IMR-90 (cell line): ENCODE measurements at regions not wholly inside any gene's neighbourhood (a gene's known extent, or its start where the extent isn't known, plus 50 kb on each side); places are given as distances from the start of the nearest gene placed in this dataset.

Experiments
- ATAC-seq: fragments of 200-7000 bp; cut with Tn5 transposase; 2 replicates; pipeline ENCODE4 v1.9.1; 2020; ENCODE audit warnings: low read depth, mild to moderate bottlenecking, moderate library complexity
- BruUV-seq: library from RNA; stranded (reverse); fragments of 400-500 nt; replicated peaks from 2 replicates; lab custom pipeline; 2021; lab: Mats Ljungman, UMichigan
- CTCF ChIA-PET: fragments of 300-600 bp; formaldehyde crosslinking; extraction: SDS; loops from one replicate; lab custom pipeline; 2021; ENCODE audit warnings: antibody characterized with exemption; lab: Yijun Ruan, JAX
- POLR2A ChIA-PET: fragments of 300-600 bp; sonication (Branson Sonifier 250); formaldehyde crosslinking; loops from one replicate; lab custom pipeline; 2022; ENCODE audit warnings: antibody characterized with exemption; ENCODE audit not compliant: unreplicated experiment; lab: Charles Lee
- DNase-seq: peaks from one replicate; pipeline ENCODE4 v3.0.0; 2013
- H2AFZ ChIP-seq: replicated peaks from 2 replicates; pipeline ENCODE3; 2013; ENCODE audit warnings: low read length, mild to moderate bottlenecking; ENCODE audit not compliant: poor library complexity
- H2AK5ac ChIP-seq: 2 replicates; pipeline ENCODE4 v1.6.1; 2013; ENCODE audit warnings: low read depth, low read length, inconsistent platforms
- H2AK9ac ChIP-seq: replicated peaks from 2 replicates; pipeline ENCODE3; 2013; ENCODE audit warnings: mild to moderate bottlenecking, low read depth, low read length, moderate library complexity; ENCODE audit not compliant: poor library complexity
- H2BK120ac ChIP-seq: 2 replicates; pipeline ENCODE4 v1.6.1; 2013; ENCODE audit warnings: low read depth, low read length, inconsistent platforms
- H2BK15ac ChIP-seq: 3 replicates; pipeline ENCODE4 v1.6.1; 2013; ENCODE audit warnings: low read depth, low read length, inconsistent platforms
- H2BK20ac ChIP-seq: 2 replicates; pipeline ENCODE4 v1.6.1; 2013; ENCODE audit warnings: low read depth, mild to moderate bottlenecking, inconsistent platforms, low read length, moderate library complexity
- H2BK5ac ChIP-seq: 2 replicates; pipeline ENCODE4 v1.6.1; 2013; ENCODE audit warnings: mild to moderate bottlenecking, low read depth, low read length, inconsistent platforms; ENCODE audit not compliant: poor library complexity, severe bottlenecking
- H3K14ac ChIP-seq: replicated peaks from 2 replicates; pipeline ENCODE4 v1.6.1; 2013; ENCODE audit warnings: low read depth, low read length, inconsistent platforms
- H3K18ac ChIP-seq: 2 replicates; pipeline ENCODE4 v1.6.1; 2013; ENCODE audit warnings: low read depth, low read length, control low read depth
- H3K23ac ChIP-seq: 2 replicates; pipeline ENCODE4 v1.6.1; 2013; ENCODE audit warnings: low read depth, low read length, inconsistent platforms
- H3K27ac ChIP-seq: 2 replicates; pipeline ENCODE4 v1.5.1; 2013; ENCODE audit warnings: mild to moderate bottlenecking, control low read depth, low read length; ENCODE audit not compliant: insufficient read depth
- H3K27me3 ChIP-seq: 2 replicates; pipeline ENCODE4 v1.6.1; 2013; ENCODE audit warnings: low read length; ENCODE audit not compliant: control insufficient read depth, insufficient read depth
- H3K36me3 ChIP-seq: 2 replicates; pipeline ENCODE4 v1.6.1; 2013; ENCODE audit warnings: low read length, mixed read lengths; ENCODE audit not compliant: control insufficient read depth, insufficient read depth
- H3K4ac ChIP-seq: 2 replicates; pipeline ENCODE4 v1.6.1; 2013; ENCODE audit warnings: low read depth, low read length, inconsistent platforms
- H3K4me1 ChIP-seq: 2 replicates; pipeline ENCODE4 v1.6.1; 2013; ENCODE audit warnings: low read length, mixed read lengths; ENCODE audit not compliant: control insufficient read depth, insufficient read depth
- H3K4me2 ChIP-seq: 2 replicates; pipeline ENCODE4 v1.6.1; 2013; ENCODE audit warnings: low read depth, mild to moderate bottlenecking, control low read depth, low read length, moderate library complexity
- H3K4me3 ChIP-seq: 2 replicates; pipeline ENCODE4 v1.5.1; 2013; ENCODE audit warnings: low read depth, mild to moderate bottlenecking, control low read depth, low read length, moderate library complexity; ENCODE audit not compliant: insufficient read depth
- H3K56ac ChIP-seq: 2 replicates; pipeline ENCODE4 v1.6.1; 2013; ENCODE audit warnings: low read length, inconsistent platforms; ENCODE audit not compliant: insufficient read depth; ENCODE audit errors: extremely low read depth
- H3K79me1 ChIP-seq, 2 experiments: 2 replicates each; pipeline ENCODE4 v1.6.1; 2013; ENCODE audit warnings: low read length in 2 of 2, inconsistent platforms in 1 of 2, low read depth in 1 of 2
- H3K9ac ChIP-seq: 2 replicates; pipeline ENCODE4 v1.6.1; 2013; ENCODE audit warnings: low read depth, low read length, control low read depth
- H3K9me1 ChIP-seq: 2 replicates; pipeline ENCODE4 v1.6.1; 2013; ENCODE audit warnings: low read length, inconsistent platforms; ENCODE audit not compliant: insufficient read depth
- H3K9me3 ChIP-seq: 2 replicates; pipeline ENCODE4 v1.6.1; 2013; ENCODE audit warnings: low read length; ENCODE audit not compliant: control insufficient read depth, insufficient read depth
- H4K20me1 ChIP-seq: 2 replicates; pipeline ENCODE4 v1.6.1; 2013; ENCODE audit warnings: low read length, inconsistent platforms; ENCODE audit not compliant: insufficient read depth
- H4K5ac ChIP-seq: 2 replicates; pipeline ENCODE4 v1.6.1; 2013; ENCODE audit warnings: mild to moderate bottlenecking, low read depth, low read length, control low read depth
- H4K8ac ChIP-seq, 2 experiments: 2 replicates each; pipeline ENCODE4 v1.6.1; 2013; ENCODE audit warnings: low read depth in 2 of 2, low read length in 2 of 2, control low read depth in 1 of 2, inconsistent platforms in 1 of 2
- H4K91ac ChIP-seq: 2 replicates; pipeline ENCODE4 v1.6.1; 2013; ENCODE audit warnings: low read depth, low read length, inconsistent platforms; ENCODE audit not compliant: insufficient read depth
- BHLHE40 ChIP-seq: fragments of 150-350 bp; IDR thresholded peaks from 2 replicates; pipeline ENCODE4 v1.6.1; 2016; ENCODE audit warnings: mild to moderate bottlenecking, low read depth, low read length
- CEBPB ChIP-seq: IDR thresholded peaks from 2 replicates; pipeline ENCODE4 v1.6.1; 2012; ENCODE audit warnings: low read depth, low read length, improper control_type of control experiment
- CHD1 ChIP-seq: IDR thresholded peaks from 2 replicates; pipeline ENCODE4 v1.6.1; 2012; ENCODE audit warnings: low read depth, low read length, improper control_type of control experiment
- FOS ChIP-seq: fragments of 150-350 bp; IDR thresholded peaks from 2 replicates; pipeline ENCODE4 v1.6.1; 2016; ENCODE audit warnings: low read depth, low read length
- MAFK ChIP-seq: IDR thresholded peaks from 2 replicates; pipeline ENCODE4 v1.6.1; 2012; ENCODE audit warnings: low read depth, low read length, improper control_type of control experiment
- MAZ ChIP-seq: IDR thresholded peaks from 2 replicates; pipeline ENCODE4 v1.6.1; 2012; ENCODE audit warnings: low read depth, mild to moderate bottlenecking, low read length, improper control_type of control experiment, moderate library complexity, borderline replicate concordance
- MXI1 ChIP-seq: IDR thresholded peaks from 2 replicates; pipeline ENCODE4 v1.6.1; 2012; ENCODE audit warnings: low read depth, mild to moderate bottlenecking, low read length, moderate library complexity, borderline replicate concordance
- NFE2L2 ChIP-seq: fragments of 150-350 bp; IDR thresholded peaks from 2 replicates; pipeline ENCODE4 v1.6.1; 2016; ENCODE audit warnings: low read depth, mild to moderate bottlenecking, low read length
- POLR2A ChIP-seq: IDR thresholded peaks from 2 replicates; pipeline ENCODE4 v1.6.1; 2012; ENCODE audit warnings: mild to moderate bottlenecking, low read depth, low read length
- RAD21 ChIP-seq: IDR thresholded peaks from 2 replicates; pipeline ENCODE4 v1.6.1; 2012; ENCODE audit warnings: low read length, improper control_type of control experiment
- RCOR1 ChIP-seq: IDR thresholded peaks from 2 replicates; pipeline ENCODE4 v1.6.1; 2012; ENCODE audit warnings: mild to moderate bottlenecking, low read length, improper control_type of control experiment; ENCODE audit not compliant: insufficient replicate concordance
- RFX5 ChIP-seq: IDR thresholded peaks from 2 replicates; pipeline ENCODE4 v1.8.0; 2012; ENCODE audit warnings: low read depth, mild to moderate bottlenecking, low read length, moderate library complexity
- SMC3 ChIP-seq: fragments of 150-350 bp; IDR thresholded peaks from 2 replicates; pipeline ENCODE4 v1.6.1; 2016; ENCODE audit warnings: low read depth, mild to moderate bottlenecking, antibody characterized with exemption, low read length, moderate library complexity
- WGBS, 2 experiments: methylation state at CpG; one replicate each; pipeline versions ENCODE4 v1.1.5 to v1.1.7; 2013; ENCODE audit warnings: missing lambda C conversion rate in 2 of 2; ENCODE audit not compliant: insufficient read length in 1 of 2; ENCODE audit errors: extremely low coverage in 2 of 2; 5-methylcytosine and 5-hydroxymethylcytosine counted together
- dilution Hi-C: fragments of 300-500 bp; cut with HindIII; formaldehyde crosslinking; loops from one replicate; pipeline ENCODE4 v1.14.3; 2018; ENCODE audit warnings: low sequenced_read_pairs; ENCODE audit not compliant: unreplicated experiment
- in situ Hi-C: fragments of 300-500 bp; cut with MboI; formaldehyde crosslinking; loops from 3 replicates; pipeline ENCODE4 v1.14.3; 2019; ENCODE audit warnings: low sequenced_read_pairs, inconsistent platforms, mixed read lengths
- intact Hi-C: fragments of 100-400 bp; cut with micrococcal nuclease; formaldehyde crosslinking; loops from 2 replicates; pipeline ENCODE4 v1.10.0; 2022
- TF ChIP-seq, protein P1 (sequence below): fragments of 150-350 bp; IDR thresholded peaks from 2 replicates; pipeline ENCODE4 v1.6.1; 2017; ENCODE audit warnings: mild to moderate bottlenecking, antibody characterized with exemption, low read length, low read depth
- TF ChIP-seq, protein P2 (sequence below): fragments of 150-350 bp; IDR thresholded peaks from 2 replicates; pipeline ENCODE4 v1.6.1; 2016; ENCODE audit warnings: low read depth, mild to moderate bottlenecking, low read length, moderate library complexity, borderline replicate concordance
- TF ChIP-seq, protein P3 (sequence below): conservative IDR thresholded peaks from 2 replicates; pipeline ENCODE4 v1.5.1; 2012; ENCODE audit warnings: mild to moderate bottlenecking, low read depth, low read length, improper control_type of control experiment

DNA sequence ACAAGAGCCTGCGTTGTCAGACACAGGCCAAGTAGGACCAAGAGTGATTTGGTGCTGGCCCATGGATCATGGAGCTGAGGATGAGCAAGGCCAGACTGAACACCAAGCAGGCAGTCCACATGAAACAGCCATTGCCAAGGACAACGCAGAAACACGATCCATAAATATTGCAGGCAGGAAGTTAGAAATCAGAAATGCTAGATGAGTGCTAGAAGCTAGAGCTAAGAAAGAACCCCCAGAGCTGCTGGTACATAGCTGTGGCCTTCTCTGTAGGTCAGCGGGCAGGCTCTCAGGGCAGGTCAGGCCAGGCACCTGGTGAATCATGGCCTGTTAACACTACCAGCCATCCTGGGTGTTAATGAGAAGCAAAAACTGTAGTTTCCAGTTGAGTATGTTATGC lies 119.7 kb downstream of the ALDH8A1 start:
- H3K4ac ChIP-seq: no peak overlapping the region
- H3K4me1 ChIP-seq: peaks cover 13% of the 10 kb centered on the region
- H4K5ac ChIP-seq: no peak overlapping the region; the same call in 1 of the 2 replicates
- no peak for TF ChIP-seq NFE2L2
- TF ChIP-seq BHLHE40: no peak
- TF ChIP-seq RCOR1: no peak
- no peak for TF ChIP-seq RFX5
- no peak for TF ChIP-seq RAD21
- TF ChIP-seq, protein P1, sequence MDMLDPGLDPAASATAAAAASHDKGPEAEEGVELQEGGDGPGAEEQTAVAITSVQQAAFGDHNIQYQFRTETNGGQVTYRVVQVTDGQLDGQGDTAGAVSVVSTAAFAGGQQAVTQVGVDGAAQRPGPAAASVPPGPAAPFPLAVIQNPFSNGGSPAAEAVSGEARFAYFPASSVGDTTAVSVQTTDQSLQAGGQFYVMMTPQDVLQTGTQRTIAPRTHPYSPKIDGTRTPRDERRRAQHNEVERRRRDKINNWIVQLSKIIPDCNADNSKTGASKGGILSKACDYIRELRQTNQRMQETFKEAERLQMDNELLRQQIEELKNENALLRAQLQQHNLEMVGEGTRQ: no peak
- no peak for TF ChIP-seq CEBPB
- TF ChIP-seq POLR2A: no peak
- no peak for TF ChIP-seq MAFK
- no peak for TF ChIP-seq MXI1
- TF ChIP-seq, protein P2, sequence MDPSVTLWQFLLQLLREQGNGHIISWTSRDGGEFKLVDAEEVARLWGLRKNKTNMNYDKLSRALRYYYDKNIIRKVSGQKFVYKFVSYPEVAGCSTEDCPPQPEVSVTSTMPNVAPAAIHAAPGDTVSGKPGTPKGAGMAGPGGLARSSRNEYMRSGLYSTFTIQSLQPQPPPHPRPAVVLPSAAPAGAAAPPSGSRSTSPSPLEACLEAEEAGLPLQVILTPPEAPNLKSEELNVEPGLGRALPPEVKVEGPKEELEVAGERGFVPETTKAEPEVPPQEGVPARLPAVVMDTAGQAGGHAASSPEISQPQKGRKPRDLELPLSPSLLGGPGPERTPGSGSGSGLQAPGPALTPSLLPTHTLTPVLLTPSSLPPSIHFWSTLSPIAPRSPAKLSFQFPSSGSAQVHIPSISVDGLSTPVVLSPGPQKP: no peak
- TF ChIP-seq, protein P3, sequence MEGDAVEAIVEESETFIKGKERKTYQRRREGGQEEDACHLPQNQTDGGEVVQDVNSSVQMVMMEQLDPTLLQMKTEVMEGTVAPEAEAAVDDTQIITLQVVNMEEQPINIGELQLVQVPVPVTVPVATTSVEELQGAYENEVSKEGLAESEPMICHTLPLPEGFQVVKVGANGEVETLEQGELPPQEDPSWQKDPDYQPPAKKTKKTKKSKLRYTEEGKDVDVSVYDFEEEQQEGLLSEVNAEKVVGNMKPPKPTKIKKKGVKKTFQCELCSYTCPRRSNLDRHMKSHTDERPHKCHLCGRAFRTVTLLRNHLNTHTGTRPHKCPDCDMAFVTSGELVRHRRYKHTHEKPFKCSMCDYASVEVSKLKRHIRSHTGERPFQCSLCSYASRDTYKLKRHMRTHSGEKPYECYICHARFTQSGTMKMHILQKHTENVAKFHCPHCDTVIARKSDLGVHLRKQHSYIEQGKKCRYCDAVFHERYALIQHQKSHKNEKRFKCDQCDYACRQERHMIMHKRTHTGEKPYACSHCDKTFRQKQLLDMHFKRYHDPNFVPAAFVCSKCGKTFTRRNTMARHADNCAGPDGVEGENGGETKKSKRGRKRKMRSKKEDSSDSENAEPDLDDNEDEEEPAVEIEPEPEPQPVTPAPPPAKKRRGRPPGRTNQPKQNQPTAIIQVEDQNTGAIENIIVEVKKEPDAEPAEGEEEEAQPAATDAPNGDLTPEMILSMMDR: no peak
- no peak for TF ChIP-seq MAZ
- TF ChIP-seq FOS: no peak
- TF ChIP-seq SMC3: no peak
- TF ChIP-seq CHD1: no peak
- H3K36me3 ChIP-seq: no peaks in the 10 kb centered on the region
- no peak overlapping the region for H3K4me2 ChIP-seq
- no peak overlapping the region for H3K9ac ChIP-seq
- no peak overlapping the region for H2BK5ac ChIP-seq
- H3K9me3 ChIP-seq: no peaks in the 10 kb centered on the region
- peak overlapping the region; percentile 15; the same call in 1 of the 2 replicates for H4K91ac ChIP-seq
- peak overlapping the region; percentile 25 for H2AFZ ChIP-seq
- H2AK9ac ChIP-seq: no peak overlapping the region
- 60% methylated on average over 1 of the region's 4 CpGs; no CpG with 5 or more reads in 1 of the 2 experiments for WGBS, 2 experiments
- 0 out of 2 replicates have a peak overlapping the region, but pooled peaks have one; percentile 39 for H3K14ac ChIP-seq
- no peaks in the 10 kb centered on the region for H3K27me3 ChIP-seq
- peak overlapping the region; percentile 59; the same call in 1 of the 2 replicates for H2AK5ac ChIP-seq
- H3K79me1 ChIP-seq: no peaks in the 10 kb centered on the region
- in situ Hi-C loops: no loop called here
- peak overlapping the region; percentile 73; the same call in 1 of the 3 replicates for H2BK15ac ChIP-seq
- no peaks in the 10 kb centered on the region for H4K20me1 ChIP-seq
- no peak overlapping the region for H4K8ac ChIP-seq
- H3K23ac ChIP-seq: no peak overlapping the region
- no peak overlapping the region; the same call in 1 of the 2 replicates for H2BK120ac ChIP-seq
- intact Hi-C loops: no loop called here
- ChIA-PET POLR2A (no interaction called here), CTCF (no interaction called here)
- no peak overlapping the region for H3K4me3 ChIP-seq
- dilution Hi-C loops: no loop called here
- no peaks in the 10 kb centered on the region for H3K9me1 ChIP-seq
- no peak for ATAC-seq
- BruUV-seq: no TSS peak
- peak overlapping the region; percentile 19 for H3K18ac ChIP-seq
- no peak overlapping the region for H3K56ac ChIP-seq
- no peak overlapping the region for H3K27ac ChIP-seq
- no peak overlapping the region for H2BK20ac ChIP-seq
- no peak for DNase-seq
